ENCODE measurements at regions not wholly inside any gene's neighbourhood (a gene's known extent, or its start where the extent isn't known, plus 50 kb on each side); places are given as distances from the start of the nearest gene placed in this dataset.

DNA sequence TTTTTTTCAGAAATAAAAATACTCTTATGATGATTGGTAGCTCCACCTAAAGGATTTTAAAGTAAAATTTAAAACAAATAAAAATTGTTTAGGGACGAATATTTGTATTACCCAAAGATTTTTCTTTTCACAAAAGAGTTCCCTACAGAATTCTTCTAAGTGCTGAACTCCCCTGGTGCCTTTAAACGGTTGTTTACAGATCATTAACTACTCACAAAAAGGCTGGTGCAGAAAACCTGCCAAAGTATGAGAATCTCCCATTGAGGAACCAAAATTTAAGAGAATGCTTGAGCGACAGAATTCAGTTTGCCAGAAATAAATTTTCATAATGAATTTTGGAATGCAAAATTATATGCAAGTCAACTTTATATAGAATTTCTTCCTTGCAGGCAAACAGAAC, 497.8 kb upstream of the NR2F2 start:
- no peak for DNase-seq (ENCODE audit: low read depth)
- TF ChIP-seq CTCF (IDR thresholded peaks at IDR 0.05; ENCODE audit: control insufficient read depth, insufficient read depth, low read depth, low read length, missing control alignments) = no peak
- no peak overlapping the region for H3K4me3 ChIP-seq (ENCODE audit: control insufficient read depth, low read depth, low read length)

DNA sequence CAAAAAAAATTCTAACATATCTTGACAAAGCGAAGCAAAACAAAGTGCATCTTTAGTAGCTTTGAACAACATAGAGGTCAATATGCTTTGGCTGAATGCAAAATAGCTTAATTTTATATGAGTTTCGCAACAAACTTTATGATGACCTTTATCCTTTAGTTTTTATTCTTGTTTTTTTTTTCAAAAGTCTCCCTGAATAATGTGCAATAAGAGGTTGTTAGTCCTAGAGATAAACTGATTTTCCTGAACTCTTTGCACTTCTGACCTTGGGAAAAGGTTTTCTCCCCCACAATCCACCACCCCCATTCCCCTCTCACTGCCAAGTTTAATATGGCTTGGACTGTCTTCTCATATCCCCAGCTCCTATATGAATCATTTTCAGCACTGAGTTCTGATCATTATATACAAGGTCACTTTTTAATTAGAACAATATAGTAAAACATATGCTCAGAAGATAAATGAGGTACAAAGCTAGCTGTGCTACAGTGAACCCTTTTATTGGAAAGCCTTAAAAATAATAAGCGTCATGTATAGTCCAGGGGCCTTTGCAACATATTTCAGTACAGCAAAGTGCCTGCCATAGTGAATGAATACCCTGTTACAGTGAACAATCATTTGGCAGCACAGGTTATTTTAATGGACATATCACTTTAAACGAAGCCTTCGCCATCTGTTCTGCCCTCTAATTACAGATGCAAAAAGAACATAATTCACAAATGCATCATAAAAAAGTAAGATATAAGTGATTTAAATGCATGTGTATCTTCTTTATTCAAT, 496.3 kb upstream of the NR2F2 start:
- H3K4me3 ChIP-seq (ENCODE audit: control insufficient read depth, low read depth, low read length) = no peak overlapping the region
- DNase-seq (ENCODE audit: low read depth) = no peak
- no peak for TF ChIP-seq CTCF (IDR thresholded peaks at IDR 0.05; ENCODE audit: control insufficient read depth, insufficient read depth, low read depth, low read length, missing control alignments)

GRCh38 chr15:95836536-95836935, 494.0 kb upstream of the NR2F2 start:
- no peak for DNase-seq (ENCODE audit: low read depth)
- H3K4me3 ChIP-seq (ENCODE audit: control insufficient read depth, low read depth, low read length) = no peak overlapping the region
- TF ChIP-seq CTCF (IDR thresholded peaks at IDR 0.05; ENCODE audit: control insufficient read depth, insufficient read depth, low read depth, low read length, missing control alignments) = no peak

DNA sequence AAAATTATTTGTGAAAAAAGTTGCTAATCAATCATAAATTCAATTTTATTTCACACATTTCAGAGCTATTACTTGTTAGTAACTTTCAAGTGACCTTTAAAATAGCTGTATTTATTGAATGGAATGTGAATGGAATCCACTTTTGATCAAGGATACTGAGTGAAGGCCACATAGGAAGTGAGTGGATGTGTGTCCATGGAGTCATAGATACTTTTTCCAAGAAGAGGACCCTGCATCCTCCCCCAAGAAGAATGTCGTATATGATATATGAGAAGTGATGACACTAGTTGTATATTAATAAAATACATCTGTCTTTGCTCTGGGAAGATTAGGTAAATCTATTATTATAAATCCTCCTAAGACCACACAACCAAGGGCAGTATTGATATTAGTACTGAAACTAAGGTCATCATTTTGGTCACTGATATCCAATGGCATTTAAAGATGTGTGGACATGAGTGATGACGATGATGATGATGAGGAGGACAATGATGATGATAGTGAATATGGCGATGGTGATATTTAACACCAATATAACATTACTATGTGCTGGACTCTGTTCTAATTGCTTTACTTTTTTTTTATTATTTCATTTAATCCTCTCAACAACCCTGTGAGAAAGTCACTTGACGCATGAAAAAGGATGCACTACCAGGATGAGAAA, 493.0 kb upstream of the NR2F2 start:
- no peak overlapping the region for H3K4me3 ChIP-seq (ENCODE audit: control insufficient read depth, low read depth, low read length)
- no peak for TF ChIP-seq CTCF (IDR thresholded peaks at IDR 0.05; ENCODE audit: control insufficient read depth, insufficient read depth, low read depth, low read length, missing control alignments)
- no peak for DNase-seq (ENCODE audit: low read depth)

- no peak for TF ChIP-seq CTCF (IDR thresholded peaks at IDR 0.05; ENCODE audit: control insufficient read depth, insufficient read depth, low read depth, low read length, missing control alignments)
- no peak overlapping the region for H3K4me3 ChIP-seq (ENCODE audit: control insufficient read depth, low read depth, low read length)
- DNase-seq (ENCODE audit: low read depth) = no peak
Observed at GRCh38 chr15:95839367-95839782, 491.1 kb upstream of the NR2F2 start.

GRCh38 chr15:95840004-95840403, 490.5 kb upstream of the NR2F2 start:
- no peak overlapping the region for H3K4me3 ChIP-seq (ENCODE audit: control insufficient read depth, low read depth, low read length)
- peak; percentile 57 for DNase-seq (ENCODE audit: low read depth)
- no peak for TF ChIP-seq CTCF (IDR thresholded peaks at IDR 0.05; ENCODE audit: control insufficient read depth, insufficient read depth, low read depth, low read length, missing control alignments)

Measured in AG09309 (cell line).